Eye (tissue), 1 donor: ENCODE measurements at regions not wholly inside any gene's neighbourhood (a gene's known extent, or its start where the extent isn't known, plus 50 kb on each side); places are given as distances from the start of the nearest gene placed in this dataset.
"Not testable (repeated sequence)": the region's sequence is repeated elsewhere in the genome, so short reads cannot be mapped to it uniquely, and the experiment has no call there.

Experiments used
- DNase-seq: peaks from one replicate; pipeline ENCODE4 v3.0.0-alpha.2; 2015

DNA sequence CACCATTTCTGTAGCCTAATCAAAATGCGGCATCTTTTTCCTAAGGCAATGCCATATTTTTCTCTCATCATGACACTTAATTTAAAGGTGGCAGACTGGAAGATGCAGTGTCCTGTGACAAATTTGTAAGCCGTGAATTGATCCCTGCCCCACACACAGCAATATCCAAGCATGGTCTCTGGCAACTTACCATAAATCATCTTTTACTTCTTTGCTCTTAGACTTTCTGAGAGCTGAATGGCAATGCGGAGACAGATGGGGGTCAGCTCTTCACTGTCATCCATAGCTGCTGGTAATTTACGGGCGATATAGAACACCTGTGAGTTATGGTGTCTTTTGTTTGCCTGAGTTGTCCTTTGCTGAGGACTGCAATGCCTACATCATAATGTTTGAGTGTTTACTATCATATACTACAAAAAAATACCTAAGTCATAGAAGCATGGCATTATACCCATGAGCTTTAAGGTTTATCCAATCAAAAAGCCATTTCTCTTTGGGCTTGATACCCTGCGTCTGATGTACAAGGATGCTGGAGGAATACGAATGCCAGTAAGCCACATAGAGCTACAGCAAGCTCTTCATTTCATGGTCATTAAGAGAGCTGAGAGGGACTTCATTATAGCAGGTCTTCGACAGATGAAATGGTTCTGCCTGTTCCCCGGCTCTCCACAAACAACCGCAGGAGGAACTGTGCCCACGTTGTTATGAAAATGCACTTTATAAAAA is 148.1 kb downstream of the TRIML1 start:
- no peak for DNase-seq

DNA sequence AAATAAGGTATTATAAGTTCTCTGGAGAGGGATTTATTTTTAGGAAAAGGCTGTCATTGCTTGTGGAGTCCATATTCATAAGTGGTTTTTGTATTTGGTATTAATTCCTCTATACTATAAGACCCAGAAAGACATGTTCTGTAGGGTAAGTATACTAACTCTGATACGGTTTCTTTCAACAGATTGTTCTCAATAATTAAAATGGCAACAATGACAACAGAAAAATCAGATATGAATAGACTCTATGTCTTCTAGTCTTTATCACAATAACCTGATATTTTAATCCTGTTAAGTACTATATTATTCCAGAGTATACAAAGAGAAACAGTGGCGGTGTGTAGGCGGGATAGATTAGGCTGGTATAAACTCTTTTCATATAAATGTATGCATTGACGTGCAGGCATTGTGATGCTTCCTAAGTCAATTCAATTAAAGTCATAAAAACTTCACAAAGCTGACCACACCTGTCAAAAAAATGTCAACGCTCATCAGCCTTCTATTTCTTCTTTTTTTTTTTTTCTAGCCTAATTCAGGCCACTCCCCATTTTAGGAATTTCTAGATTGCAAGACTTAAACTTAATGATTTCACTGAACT is 150.4 kb downstream of the TRIML1 start:
- no peak for DNase-seq

DNA sequence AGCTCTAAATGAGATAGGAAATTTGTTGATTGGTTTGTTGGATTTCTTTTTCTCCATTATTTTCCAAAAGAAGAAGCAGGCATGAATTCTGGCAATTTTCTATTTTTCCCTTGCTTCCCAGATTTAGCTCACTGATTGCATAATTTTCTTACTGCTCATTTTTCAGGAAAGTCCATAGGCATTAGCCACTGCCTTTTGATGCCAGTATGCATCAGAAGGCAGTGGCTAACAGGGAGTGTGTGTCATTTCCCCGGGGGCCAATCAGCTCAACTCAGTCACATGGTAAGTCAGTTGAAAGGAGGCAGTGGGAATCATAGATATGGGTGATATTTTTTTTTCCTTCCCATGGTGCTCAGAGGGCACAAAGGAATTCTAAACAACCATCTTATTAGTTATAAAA is 156.7 kb downstream of the TRIML1 start:
- peak; percentile 31 for DNase-seq

DNA sequence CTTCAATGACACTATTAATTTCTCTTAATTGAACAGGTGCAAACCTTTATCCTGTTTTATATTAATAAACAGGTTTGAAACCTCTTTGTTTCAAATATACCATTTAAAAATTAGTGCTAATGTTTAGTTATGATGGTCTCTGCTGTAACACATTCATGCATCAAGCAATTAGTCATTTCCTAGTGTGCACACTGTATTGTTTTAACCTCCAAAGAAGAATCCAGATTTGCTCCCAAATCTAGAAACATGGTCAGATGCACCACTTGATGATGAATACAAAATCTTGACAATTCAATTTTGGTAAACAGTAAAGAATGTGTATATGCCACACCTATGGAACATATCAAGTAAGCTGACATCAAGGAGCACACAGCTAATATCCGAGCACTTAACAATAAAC is 157.1 kb downstream of the TRIML1 start:
- no peak for DNase-seq

DNA sequence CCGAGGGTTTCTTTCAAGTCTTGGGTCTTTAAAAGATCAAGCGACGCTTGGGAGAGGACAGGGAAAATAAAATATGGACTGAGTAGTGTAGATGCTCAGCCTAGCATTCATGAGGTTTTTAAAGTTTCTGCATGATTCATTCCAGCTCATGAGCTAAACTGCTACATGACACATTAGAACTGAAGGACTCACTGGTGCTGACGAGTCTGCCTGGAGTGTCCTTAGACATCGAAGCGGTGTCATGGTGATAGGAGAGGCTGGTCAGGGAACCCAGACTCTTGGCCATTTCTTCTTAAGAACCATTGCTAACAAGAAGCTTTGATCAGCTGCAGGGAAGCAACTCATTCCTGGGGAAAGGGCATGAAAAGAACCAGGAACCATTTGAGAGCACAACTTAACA is 158.6 kb downstream of the TRIML1 start:
- no peak for DNase-seq

DNA sequence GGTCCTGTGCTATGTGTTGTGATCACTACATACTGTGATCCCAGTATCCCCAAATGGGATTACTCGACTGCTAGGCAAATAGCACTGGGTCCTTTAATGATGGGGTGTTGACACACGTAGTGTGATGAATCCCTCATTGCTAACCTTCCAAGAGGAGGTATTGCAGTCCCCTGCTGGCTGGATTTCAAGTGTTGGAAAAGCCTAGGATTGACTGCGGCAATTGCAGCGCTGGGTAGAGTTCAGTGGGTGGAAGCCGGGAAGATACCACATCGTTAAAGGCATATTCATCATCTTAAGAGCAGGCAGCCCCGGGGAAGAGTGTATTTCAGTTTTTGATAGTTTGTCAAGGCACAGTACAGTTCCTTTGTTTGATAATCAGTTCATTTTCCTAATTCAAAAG is 159.9 kb downstream of the TRIML1 start:
- DNase-seq, result no peak

DNA sequence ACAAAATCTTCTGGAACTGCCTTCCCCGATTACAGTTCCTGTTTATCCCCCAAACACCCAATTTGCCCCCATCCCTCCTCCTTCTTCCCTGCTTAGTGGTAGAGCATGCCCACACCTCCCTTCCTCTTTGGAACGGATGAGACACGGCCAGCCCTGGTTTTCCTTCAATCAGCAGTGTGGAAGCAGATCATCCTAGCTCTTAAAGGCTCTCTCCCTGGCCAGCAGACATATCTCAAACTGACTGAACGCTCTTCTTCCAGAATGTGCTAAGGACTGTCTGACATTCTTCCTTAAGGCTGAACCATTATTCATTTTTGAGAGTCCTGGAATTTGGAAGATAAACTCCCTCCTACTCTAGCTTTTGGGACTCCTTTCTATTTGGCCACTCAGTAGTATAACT is 161.1 kb downstream of the TRIML1 start:
- DNase-seq, result no peak

DNA sequence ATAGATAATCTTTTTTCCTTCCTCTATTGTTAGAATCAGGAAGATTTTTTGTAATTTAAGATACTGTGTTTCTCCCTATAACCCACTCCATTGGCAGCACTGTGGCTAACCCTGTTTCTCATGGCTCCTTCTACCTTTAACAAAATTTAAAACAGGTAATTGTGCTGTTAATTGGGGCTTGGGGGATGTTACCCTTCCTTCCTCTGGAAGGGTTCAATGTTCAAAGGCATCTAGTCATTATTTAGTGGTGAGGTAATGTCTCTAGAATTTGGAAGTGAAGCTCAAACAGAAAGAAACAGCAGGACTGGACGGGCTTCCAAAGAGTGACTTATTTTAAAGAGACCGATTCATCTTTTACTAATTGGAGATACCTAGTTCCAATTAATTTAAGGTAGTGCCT is 166.4 kb downstream of the TRIML1 start:
- no peak for DNase-seq

DNA sequence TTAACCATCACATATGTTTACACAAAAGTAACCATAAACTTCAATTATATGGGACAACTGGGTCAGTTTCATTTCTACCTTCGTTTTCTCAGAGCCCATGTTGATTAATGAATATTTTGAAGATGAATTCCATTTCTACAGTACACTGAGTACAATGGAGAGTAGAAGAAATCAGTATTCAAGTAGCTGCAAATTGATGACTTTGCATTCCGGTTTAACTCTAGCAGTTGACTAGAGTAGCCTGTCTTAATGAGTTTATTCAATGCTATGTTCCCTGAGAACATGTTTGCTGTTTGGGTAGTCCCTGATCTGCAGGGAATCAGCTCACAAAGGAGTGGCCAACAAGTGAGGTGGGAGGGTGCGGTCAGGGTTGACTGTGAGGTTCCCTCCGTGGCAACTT is 168.3 kb downstream of the TRIML1 start:
- no peak for DNase-seq

DNA sequence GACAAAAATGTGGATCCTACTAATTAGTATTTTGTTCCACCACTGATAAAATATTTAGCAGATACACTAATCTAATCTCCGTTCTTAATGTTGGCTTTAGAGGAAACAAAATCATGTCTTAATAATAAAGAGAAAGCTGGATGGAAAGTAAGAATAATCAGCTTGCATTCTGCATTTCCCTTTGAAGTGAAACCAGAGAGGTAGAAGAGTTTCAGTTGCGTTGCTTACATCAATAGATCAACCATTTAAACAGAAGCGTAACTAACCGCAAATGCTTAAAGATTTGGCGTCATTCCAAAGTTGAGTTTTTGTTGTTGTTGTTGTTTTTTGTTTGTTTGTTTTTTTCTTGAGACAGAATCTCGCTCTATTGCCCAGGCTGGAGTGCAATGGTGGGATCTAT is 168.9 kb downstream of the TRIML1 start:
- DNase-seq, result no peak

DNA sequence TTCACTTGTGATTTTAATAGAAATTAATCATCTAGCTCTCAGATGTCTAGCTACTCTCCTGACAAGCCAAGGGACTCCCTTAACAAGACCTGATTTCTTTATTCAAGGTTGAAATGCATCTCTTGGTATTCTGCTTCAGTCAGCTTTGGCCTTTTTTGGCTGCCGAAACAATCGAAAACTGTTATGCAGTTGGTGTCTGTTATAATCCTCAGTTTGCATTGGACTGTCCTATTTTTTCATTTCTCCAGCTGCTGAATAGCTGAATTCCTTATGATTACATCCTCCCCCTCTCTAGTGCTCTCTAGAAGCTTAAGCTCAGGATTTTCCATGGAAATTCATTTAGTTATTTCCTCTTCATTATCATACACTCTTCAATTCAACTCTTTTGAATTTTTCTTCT is 177.2 kb downstream of the TRIML1 start:
- no peak for DNase-seq

DNA sequence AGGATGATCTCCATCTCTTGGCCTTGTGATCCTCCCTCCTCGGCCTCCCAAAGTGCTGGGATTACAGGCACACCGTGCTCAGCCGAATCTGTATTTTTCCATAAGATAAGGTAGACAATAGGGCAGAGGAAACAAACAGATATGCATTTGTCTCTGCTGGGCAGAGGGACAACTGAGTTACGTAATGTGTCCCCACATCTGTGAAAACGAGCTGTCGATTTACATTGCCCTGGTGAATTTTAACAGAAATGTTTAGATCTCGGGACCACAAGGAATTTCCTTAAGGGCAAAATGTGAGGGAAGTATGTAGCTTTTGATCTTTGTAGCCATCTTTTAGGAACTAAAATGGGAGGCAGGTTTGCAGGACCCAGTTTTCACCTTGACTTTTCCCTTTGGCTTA is 189.7 kb downstream of the TRIML1 start:
- DNase-seq, result no peak

DNA sequence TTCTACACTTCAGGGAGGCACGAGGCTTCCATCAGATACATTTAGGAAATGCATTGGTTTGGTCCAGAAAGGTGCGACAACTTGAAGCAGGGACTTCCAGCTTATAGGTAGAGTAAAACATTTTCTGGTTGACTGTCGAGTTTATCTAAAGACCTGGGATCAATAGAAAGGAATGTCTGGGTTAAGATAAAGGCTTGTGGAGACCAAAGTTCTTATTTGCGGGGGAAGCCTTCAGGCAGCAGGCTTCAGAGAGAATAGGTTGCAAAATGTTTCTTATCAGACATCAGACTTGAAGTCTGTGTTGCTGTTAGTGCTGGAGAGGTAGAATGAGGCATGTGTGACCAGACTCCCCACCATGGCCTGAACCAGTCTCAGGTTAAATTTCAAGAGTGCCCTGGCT is 190.3 kb downstream of the TRIML1 start:
- no peak for DNase-seq

DNA sequence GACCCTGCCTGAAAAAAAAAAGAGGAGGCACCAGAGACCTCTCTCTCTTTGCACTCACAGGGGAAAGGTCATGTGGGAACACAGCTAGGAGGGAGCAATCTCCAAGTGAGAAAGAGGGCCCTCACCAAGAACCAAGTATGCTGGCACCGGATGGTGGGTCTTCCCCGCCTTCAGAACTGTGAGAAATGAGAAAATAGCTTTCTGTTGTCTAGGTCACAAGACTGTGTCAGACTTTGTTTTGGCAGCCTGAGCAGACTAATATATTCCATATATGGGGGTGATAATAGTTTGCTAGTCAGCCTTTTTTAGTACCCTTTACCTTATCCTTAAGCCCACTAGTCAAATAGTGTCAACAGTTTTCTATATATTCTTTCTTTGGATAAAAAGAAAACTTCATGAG is 193.0 kb downstream of the TRIML1 start:
- no peak for DNase-seq

DNA sequence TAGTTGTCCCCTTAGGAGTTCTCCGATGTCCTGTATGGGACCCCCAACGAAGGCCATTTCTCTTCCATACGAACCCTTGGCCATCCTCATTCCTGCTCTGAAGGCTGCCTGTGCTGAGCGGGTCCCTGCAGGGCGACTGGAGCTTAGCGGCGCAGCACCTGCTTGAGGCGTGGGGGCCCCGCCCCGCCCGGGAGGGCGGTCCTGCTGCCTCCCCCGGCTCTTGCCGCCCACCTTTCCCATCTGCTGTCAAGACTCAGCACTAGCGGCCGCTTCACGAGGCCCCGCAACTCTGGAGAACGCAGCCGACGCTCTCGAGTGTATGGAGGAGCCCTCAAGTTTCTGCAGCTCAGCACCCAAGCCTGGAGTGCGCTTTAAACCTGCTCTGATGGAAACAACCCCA is 197.7 kb downstream of the TRIML1 start:
- no peak for DNase-seq

DNA sequence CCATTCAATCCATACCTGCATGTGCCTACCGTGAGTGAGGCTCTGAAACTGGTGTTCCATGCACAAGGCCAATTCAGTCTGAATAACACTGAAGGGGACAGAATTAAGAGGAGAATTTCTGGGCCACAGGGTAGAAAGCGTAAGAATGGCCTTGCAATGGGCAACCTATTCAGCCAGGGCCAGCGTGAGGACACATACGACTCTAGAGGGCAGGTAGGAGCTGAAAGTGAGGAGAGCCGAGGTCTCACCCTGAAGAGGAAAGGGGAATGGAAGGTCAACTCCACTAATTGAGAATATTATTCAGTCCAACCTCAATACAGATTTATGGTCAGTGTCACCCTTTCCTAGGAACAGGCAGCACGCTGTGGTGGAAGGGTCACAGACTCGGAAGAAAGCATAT is 202.2 kb downstream of the TRIML1 start:
- no peak for DNase-seq

DNA sequence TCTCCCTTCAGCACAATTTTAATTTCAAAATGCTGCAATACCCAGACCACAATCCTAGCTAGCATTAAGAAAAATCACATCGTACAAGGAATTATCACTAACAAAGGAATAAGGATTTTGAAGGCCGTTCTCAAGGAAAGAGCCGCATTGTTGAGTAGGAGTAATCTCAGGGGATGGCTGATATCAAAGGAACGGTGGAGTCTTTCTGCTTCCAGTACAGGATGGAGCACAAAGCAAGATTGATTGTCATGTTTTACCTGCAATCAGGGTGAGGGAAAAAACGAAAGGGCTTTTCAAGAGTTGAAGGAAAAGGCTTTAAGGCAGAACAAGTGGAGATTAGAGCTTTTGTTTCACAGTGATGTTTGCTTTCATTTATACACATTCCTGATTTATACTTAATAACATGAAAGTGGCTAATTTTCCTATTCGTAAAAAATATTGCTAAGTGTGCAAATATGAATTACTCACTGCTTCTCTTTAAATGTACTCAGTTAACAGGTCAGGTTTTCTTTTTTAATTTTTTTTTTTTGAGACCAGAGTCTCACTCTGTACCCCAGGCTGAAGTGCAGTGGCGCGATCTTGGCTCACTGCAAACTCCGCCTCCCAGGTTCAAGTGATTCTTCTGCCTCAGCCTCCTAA is 207.0 kb downstream of the TRIML1 start:
- no peak for DNase-seq

DNA sequence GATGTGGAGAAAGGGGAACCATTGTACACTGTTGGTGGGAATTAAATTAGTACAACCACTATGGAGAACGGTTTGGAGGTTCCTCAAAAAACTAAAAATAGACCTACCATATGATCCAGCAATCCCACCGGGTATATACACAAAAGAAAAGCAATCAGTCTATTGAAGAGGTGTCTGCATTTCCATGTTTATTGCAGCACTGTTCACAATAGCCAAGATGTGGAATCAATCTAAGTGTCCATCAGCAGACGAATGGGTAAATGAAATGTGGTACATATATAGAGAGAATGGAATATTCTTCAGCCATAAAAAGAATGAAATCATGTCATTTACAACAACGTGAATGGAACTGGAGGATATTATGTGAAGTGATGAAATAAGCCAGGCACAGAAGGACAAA is 208.1 kb downstream of the TRIML1 start:
- DNase-seq, result no peak

DNA sequence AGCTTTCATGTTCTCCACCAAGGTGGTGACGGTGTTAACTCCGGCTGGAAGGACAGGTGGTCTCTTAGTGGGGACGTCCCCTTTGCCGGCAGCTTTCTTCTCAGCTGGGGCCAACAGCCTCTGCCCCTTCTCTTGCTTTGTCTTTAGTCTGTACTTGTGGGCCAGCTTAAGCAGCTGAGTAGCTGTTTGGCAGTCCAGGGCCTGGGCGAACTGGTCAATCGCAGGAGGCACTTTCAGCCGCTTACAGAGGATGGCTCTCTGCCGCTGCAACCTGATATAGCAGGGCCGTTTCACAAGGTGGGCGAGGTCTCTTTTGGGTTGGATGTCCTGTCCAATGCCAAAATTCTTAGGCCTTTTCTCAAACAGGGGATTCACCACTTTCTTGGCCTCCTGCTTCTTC is 210.3 kb downstream of the TRIML1 start:
- DNase-seq, result not testable (repeated sequence)

DNA sequence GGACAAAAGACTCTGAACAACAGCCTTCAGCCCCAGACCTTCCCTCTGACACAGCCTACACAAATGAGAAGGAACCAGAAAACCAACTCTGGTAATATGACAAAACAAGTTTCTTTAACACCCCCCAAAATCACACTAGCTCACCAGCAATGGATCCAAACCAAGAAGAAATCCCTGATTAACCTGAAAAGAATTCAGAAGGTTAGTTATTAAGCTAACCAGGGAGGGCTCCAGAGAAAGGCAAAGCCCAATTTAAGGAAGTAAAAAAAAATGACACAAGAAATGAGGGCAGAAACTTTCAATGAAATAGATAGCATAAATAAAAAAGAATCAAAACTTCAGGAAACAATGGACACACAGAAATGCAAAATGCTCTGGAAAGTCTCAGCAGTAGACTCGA is 224.0 kb downstream of the TRIML1 start:
- DNase-seq, result no peak

DNA sequence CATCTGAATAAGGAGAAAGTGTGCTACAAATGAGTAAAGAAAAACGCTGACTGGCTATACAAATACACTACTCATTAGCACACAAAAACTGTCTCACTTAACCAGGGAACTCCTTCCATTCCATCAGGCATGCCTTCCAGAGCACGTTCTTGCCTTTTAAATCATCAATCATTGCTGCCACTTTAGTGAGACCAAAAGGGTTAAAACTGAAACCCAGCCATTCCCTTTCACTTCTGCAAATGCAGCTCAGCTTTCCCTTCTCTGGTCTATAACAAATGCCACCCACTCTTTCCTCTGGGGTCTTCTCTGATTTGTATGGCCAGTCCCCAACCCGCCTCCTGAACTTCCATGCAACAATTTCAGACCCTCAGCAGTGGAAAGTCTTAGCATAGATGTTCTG is 231.5 kb downstream of the TRIML1 start:
- DNase-seq, result no peak

DNA sequence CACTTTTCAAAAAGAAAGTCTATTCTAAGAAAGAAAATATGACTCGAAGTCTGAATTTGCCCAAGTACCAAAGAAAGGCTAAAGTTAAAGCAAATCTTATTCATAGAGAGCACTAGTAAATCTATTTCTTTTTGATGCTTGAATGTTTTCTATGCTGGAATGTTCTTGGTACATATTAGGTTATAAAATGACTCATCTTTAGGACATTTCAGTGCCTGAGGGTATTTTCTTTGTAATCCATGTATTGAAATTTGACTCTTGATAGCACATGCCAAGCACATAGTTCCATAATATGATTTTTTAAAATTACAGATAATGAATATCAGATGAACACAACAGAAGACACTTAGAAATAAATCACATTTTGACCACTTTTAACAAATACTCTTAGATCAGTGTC is 232.8 kb downstream of the TRIML1 start:
- DNase-seq, result peak; percentile 30

DNA sequence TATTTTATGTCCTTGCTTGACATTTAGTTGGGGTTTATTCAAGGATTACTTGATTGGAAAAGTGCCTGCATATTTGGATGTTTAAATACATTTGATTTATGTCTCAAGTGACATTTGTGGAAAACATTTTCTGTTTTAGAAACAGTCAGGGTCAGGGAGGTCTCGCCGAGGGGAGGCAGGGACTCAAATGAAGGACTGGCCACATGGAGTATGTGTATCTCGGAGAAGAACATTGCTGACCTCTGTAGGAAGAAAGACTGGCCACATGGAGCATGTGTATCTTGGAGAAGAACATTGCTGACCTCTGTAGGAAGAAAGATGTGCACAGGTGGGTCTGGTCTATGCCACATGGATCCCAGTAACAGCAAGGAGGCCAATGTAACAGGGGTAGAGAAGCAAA is 233.6 kb downstream of the TRIML1 start:
- peak; percentile 40 for DNase-seq

DNA sequence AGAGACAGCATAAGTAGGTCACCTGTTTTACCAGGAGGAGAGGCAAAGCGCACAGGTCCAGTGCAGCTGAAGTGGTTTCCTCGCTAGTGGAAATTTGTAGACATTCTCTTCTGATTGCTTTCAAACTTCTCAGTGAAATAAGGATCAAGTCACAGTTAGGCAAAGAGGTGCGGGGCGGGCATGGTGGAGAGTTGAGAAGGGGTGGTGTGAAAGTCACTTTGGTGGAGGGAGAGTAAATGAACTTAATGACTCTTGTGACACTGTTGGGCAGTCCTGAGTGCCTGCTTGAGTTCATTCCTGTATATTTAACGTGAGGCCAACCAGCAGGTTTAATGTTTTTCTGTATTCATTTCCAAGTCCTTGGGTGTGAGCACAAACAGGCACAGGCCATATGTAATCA is 235.6 kb downstream of the TRIML1 start:
- no peak for DNase-seq

DNA sequence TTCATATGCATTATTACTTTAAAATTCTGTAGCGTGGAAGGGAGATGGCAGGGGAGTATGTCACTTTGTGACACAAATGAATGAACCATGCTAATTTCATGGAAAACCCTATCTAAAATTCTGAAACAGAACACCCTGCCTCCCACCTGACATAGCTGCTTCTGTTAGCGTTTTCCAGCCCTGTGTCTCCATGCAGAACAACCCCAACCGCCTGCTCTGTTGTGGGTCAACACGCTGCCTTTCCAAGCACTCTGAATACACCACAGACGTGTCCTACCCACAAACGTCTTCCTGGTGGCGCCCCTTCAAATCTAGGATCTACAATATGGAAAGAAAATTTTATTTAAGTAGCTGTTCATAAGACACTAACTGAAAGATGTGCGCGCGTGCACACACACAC is 238.6 kb downstream of the TRIML1 start:
- DNase-seq, result no peak
